Testis (tissue), 2 donors: ENCODE measurements at regions not wholly inside any gene's neighbourhood (a gene's known extent, or its start where the extent isn't known, plus 50 kb on each side); places are given as distances from the start of the nearest gene placed in this dataset.

Experiments
- CTCF ChIP-seq, 3 experiments: fragments of 450-650 bp in 2 of 3; fragments of 200-600 bp in 1 of 3; sonication (generic) in 1 of 3; IDR thresholded peaks; one replicate each; pipeline ENCODE4 v1.5.1; 2016 to 2019; ENCODE audit warnings: antibody characterized with exemption in 3 of 3, mild to moderate bottlenecking in 2 of 3, moderate library complexity in 1 of 3
- POLR2A ChIP-seq: fragments of 450-650 bp; IDR thresholded peaks from one replicate; pipeline ENCODE4 v1.6.1; 2017; ENCODE audit warnings: antibody characterized with exemption, mild to moderate bottlenecking, moderate library complexity

GRCh38 chr4:137451172-137451825, 81.0 kb downstream of the PCDH18 start:
- TF ChIP-seq CTCF (IDR thresholded peaks at IDR 0.05) (no peak), POLR2A (no peak)
